Inferior parietal cortex (tissue), 1 donor: ENCODE measurements at regions not wholly inside any gene's neighbourhood (a gene's known extent, or its start where the extent isn't known, plus 50 kb on each side); places are given as distances from the start of the nearest gene placed in this dataset.

Experiments used
- DNase-seq: peaks from one replicate; pipeline ENCODE4 v3.0.0-alpha.2; 2016; ENCODE audit errors: extremely low spot score

GRCh38 chr12:97177481-97177880 is 270.4 kb downstream of the NEDD1 start:
- no peak for DNase-seq

GRCh38 chr12:97181571-97182265 is 274.7 kb downstream of the NEDD1 start:
- DNase-seq: no peak

GRCh38 chr12:97182769-97183168 is 275.7 kb downstream of the NEDD1 start:
- no peak for DNase-seq

GRCh38 chr12:97184127-97184773 is 277.2 kb downstream of the NEDD1 start:
- DNase-seq: no peak

- no peak for DNase-seq
These were observed 277.0 kb upstream of the RMST start for GRCh38 chr12:97185567-97185966.

- no peak for DNase-seq
These were observed 268.1 kb upstream of the RMST start for GRCh38 chr12:97194546-97194945.

GRCh38 chr12:97200181-97200580 is 262.4 kb upstream of the RMST start:
- no peak for DNase-seq

- no peak for DNase-seq
These were observed 259.2 kb upstream of the RMST start for GRCh38 chr12:97203408-97203807.

GRCh38 chr12:97209997-97210396 is 252.6 kb upstream of the RMST start:
- DNase-seq: no peak

- no peak for DNase-seq
These were observed 251.1 kb upstream of the RMST start for GRCh38 chr12:97211416-97211930.

- no peak for DNase-seq
These were observed 245.8 kb upstream of the RMST start for GRCh38 chr12:97216848-97217247.

- DNase-seq: no peak
These were observed 240.2 kb upstream of the RMST start for GRCh38 chr12:97222391-97222790.

GRCh38 chr12:97223419-97223818 is 239.2 kb upstream of the RMST start:
- DNase-seq: no peak

- no peak for DNase-seq
These were observed 233.6 kb upstream of the RMST start for GRCh38 chr12:97229004-97229403.

GRCh38 chr12:97235102-97235501 is 227.5 kb upstream of the RMST start:
- DNase-seq: no peak

- no peak for DNase-seq
These were observed 216.2 kb upstream of the RMST start for GRCh38 chr12:97246368-97246767.

GRCh38 chr12:97250483-97250882 is 212.1 kb upstream of the RMST start:
- DNase-seq: no peak

GRCh38 chr12:97257726-97258125 is 204.9 kb upstream of the RMST start:
- DNase-seq: no peak

- no peak for DNase-seq
These were observed 203.5 kb upstream of the RMST start for GRCh38 chr12:97259098-97259497.

GRCh38 chr12:97260786-97261185 is 201.8 kb upstream of the RMST start:
- DNase-seq: no peak

GRCh38 chr12:97267166-97267565 is 195.4 kb upstream of the RMST start:
- DNase-seq: no peak

- no peak for DNase-seq
These were observed 194.9 kb upstream of the RMST start for GRCh38 chr12:97267594-97268202.

GRCh38 chr12:97272471-97272870 is 190.1 kb upstream of the RMST start:
- no peak for DNase-seq
